ENCODE measurements at regions not wholly inside any gene's neighbourhood (a gene's known extent, or its start where the extent isn't known, plus 50 kb on each side); places are given as distances from the start of the nearest gene placed in this dataset.

DNA sequence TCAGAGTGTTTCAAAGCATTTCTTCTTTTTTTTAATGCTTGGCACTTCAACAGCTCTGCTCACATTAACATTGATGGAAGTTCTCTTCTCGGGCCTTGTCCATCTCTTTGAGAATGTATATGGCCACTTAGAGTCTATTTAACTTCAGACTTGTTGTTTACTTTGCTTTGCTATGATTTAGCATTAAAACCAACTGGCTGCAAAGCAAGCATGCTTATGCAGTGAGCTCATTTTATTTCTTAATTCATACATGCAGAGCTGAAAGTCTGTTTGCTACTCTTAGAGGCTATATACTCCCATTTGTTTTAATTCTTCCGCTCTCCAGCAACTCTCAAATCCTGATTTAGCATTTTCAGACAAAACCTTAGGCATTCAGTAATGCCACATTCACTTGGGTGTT, 107.6 kb upstream of the PACRGL start:
- TF ChIP-seq, protein P1, sequence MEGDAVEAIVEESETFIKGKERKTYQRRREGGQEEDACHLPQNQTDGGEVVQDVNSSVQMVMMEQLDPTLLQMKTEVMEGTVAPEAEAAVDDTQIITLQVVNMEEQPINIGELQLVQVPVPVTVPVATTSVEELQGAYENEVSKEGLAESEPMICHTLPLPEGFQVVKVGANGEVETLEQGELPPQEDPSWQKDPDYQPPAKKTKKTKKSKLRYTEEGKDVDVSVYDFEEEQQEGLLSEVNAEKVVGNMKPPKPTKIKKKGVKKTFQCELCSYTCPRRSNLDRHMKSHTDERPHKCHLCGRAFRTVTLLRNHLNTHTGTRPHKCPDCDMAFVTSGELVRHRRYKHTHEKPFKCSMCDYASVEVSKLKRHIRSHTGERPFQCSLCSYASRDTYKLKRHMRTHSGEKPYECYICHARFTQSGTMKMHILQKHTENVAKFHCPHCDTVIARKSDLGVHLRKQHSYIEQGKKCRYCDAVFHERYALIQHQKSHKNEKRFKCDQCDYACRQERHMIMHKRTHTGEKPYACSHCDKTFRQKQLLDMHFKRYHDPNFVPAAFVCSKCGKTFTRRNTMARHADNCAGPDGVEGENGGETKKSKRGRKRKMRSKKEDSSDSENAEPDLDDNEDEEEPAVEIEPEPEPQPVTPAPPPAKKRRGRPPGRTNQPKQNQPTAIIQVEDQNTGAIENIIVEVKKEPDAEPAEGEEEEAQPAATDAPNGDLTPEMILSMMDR (IDR thresholded peaks at IDR 0.05; ENCODE audit: low read depth, low read length), result no peak
- TF ChIP-seq POLR2A (IDR thresholded peaks at IDR 0.05; ENCODE audit: extremely low read depth, insufficient read length), result no peak
- TF ChIP-seq, protein P2, sequence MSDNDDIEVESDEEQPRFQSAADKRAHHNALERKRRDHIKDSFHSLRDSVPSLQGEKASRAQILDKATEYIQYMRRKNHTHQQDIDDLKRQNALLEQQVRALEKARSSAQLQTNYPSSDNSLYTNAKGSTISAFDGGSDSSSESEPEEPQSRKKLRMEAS (IDR thresholded peaks at IDR 0.05; ENCODE audit: low read depth, low read length), result no peak
- TF ChIP-seq MYC (IDR thresholded peaks at IDR 0.05; ENCODE audit: low read depth, low read length), result no peak
- DNase-seq (ENCODE audit: low read depth), result no peak
- H3K4me3 ChIP-seq (ENCODE audit: low read depth, low read length), result no peak overlapping the region

DNA sequence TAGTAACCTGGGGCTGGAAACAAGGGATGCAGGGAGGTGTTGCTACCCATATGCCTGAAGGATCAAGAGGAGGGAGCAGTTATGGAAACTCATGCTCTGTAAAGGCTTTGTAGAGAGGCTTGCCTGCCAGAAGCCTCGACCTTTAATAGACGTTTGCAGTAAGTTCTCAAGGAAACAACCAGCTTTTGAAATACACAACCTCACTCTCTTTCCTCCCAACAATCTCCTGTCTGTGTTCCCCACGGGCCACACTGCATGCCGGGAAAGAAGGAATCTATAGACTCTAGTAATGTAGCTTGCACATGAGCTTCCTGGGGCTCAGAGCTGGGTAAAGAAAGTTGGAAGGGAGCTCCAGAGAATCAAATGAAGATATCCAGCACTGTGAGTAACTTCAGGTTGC, 101.6 kb upstream of the PACRGL start:
- no peak overlapping the region for H3K4me3 ChIP-seq (ENCODE audit: low read depth, low read length)
- TF ChIP-seq, protein P2 (IDR thresholded peaks at IDR 0.05; ENCODE audit: low read depth, low read length), result no peak
- TF ChIP-seq, protein P1 (IDR thresholded peaks at IDR 0.05; ENCODE audit: low read depth, low read length), result no peak
- TF ChIP-seq POLR2A (IDR thresholded peaks at IDR 0.05; ENCODE audit: extremely low read depth, insufficient read length), result no peak
- no peak for TF ChIP-seq MYC (IDR thresholded peaks at IDR 0.05; ENCODE audit: low read depth, low read length)
- no peak for DNase-seq (ENCODE audit: low read depth)

DNA sequence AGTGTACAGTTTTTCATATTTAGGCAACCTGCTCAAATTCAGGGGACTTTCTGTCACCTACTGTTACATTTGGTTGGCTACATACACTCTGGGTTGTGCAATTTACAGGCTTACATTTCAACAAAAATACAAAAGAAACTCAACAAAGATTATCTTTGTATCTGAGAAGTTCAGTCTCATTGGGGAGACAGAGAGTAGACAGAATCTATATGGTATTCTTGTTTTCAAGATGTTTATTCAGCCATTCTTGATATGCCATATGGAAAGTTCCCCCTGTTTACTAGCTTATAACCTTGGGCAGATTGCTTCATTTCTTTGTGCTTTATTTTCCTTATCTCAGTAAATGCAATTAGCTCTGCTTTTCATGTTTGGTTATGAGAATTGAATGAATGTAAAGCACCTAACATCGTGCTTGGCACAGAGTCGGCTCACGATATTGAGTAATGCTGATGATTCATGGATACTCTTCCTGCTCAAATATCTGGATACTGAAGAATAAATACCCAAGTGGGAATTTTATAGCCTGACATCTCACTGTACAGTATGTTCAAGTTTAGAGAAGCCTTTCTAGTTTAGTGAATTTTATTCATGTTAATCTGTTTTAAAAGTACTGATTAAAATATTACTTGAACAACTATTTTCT, 96.5 kb upstream of the PACRGL start:
- TF ChIP-seq, protein P1 (IDR thresholded peaks at IDR 0.05; ENCODE audit: low read depth, low read length), result no peak
- TF ChIP-seq, protein P2 (IDR thresholded peaks at IDR 0.05; ENCODE audit: low read depth, low read length), result no peak
- no peak for TF ChIP-seq POLR2A (IDR thresholded peaks at IDR 0.05; ENCODE audit: extremely low read depth, insufficient read length)
- no peak for TF ChIP-seq MYC (IDR thresholded peaks at IDR 0.05; ENCODE audit: low read depth, low read length)
- H3K4me3 ChIP-seq (ENCODE audit: low read depth, low read length), result no peak overlapping the region
- DNase-seq (ENCODE audit: low read depth), result no peak

DNA sequence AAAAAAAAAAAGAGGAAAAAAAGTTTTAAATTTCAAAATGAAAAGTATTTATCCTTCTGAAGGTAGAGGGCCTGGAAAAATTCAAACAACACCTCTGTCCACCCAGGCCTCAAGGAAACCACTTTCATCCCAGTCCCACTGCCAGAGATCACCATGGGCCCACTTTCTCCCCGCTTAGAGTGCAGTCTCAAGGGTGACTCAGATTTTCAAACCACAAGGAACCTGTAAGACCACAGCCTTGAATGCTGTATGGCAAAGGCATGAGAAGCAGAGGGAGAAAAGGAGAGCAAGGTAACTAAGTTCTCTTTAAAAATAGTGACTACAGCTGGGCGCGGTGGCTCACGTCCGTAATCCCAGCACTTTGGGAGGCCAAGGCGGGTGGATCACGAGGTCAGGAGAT, 87.9 kb upstream of the PACRGL start:
- no peak overlapping the region for H3K4me3 ChIP-seq (ENCODE audit: low read depth, low read length)
- TF ChIP-seq POLR2A (IDR thresholded peaks at IDR 0.05; ENCODE audit: extremely low read depth, insufficient read length), result no peak
- TF ChIP-seq, protein P1 (IDR thresholded peaks at IDR 0.05; ENCODE audit: low read depth, low read length), result no peak
- no peak for TF ChIP-seq MYC (IDR thresholded peaks at IDR 0.05; ENCODE audit: low read depth, low read length)
- TF ChIP-seq, protein P2 (IDR thresholded peaks at IDR 0.05; ENCODE audit: low read depth, low read length), result no peak
- DNase-seq (ENCODE audit: low read depth), result no peak

DNA sequence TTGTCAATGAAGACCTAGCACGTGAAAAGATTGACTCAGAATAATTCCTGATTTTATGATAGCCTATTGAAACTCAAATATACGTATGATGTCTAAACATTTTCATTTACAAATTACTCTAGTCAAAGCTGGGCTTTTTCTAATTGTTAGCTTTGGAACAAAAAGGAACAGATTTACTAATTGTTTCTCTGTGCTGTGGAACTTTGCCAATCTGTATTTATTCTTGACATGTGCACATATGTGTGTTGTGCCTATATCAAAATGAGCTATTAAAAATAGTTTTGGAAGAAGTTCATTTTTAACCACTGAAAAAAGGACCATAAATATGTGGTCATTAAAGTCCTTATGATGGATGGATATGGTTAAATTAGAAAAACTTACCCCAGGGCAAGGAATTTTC, 85.4 kb upstream of the PACRGL start:
- no peak for DNase-seq (ENCODE audit: low read depth)
- H3K4me3 ChIP-seq (ENCODE audit: low read depth, low read length), result no peak overlapping the region
- TF ChIP-seq MYC (IDR thresholded peaks at IDR 0.05; ENCODE audit: low read depth, low read length), result no peak
- TF ChIP-seq POLR2A (IDR thresholded peaks at IDR 0.05; ENCODE audit: extremely low read depth, insufficient read length), result no peak
- TF ChIP-seq, protein P1 (IDR thresholded peaks at IDR 0.05; ENCODE audit: low read depth, low read length), result no peak
- TF ChIP-seq, protein P2 (IDR thresholded peaks at IDR 0.05; ENCODE audit: low read depth, low read length), result no peak
